Gastroesophageal sphincter (tissue), 4 donors: ENCODE measurements at regions not wholly inside any gene's neighbourhood (a gene's known extent, or its start where the extent isn't known, plus 50 kb on each side); places are given as distances from the start of the nearest gene placed in this dataset.

Experiments
- ATAC-seq: fragments of 150-250 bp; one replicate; pipeline ENCODE4 v1.9.1; 2016; ENCODE audit warnings: mild to moderate bottlenecking, moderate library complexity
- H3K27ac ChIP-seq, 4 donors: fragments of 200-600 bp; sonication (generic) in 3 of 4; 1 replicate in 3 of 4; 2 replicates in 1 of 4; pipeline ENCODE4 v1.5.1; 2016 to 2019
- H3K27me3 ChIP-seq: fragments of 200-600 bp; sonication (generic); one replicate; pipeline ENCODE4 v1.5.1; 2019
- H3K36me3 ChIP-seq, 2 donors: fragments of 200-600 bp; sonication (generic); one replicate each; pipeline ENCODE4 v1.5.1; 2019; ENCODE audit warnings: control low read depth in 1 of 2
- H3K4me1 ChIP-seq, 3 donors: fragments of 200-600 bp; sonication (generic); 1 replicate in 2 of 3; 2 replicates in 1 of 3; pipeline ENCODE4 v1.5.1; 2016 to 2019; ENCODE audit warnings: control low read depth in 2 of 3
- H3K4me3 ChIP-seq, 2 donors: fragments of 200-600 bp; sonication (generic); one replicate each; pipeline ENCODE4 v1.5.1; 2019; ENCODE audit warnings: mild to moderate bottlenecking in 1 of 2, moderate library complexity in 1 of 2
- H3K9me3 ChIP-seq, 3 donors: fragments of 200-600 bp; sonication (generic); one replicate each; pipeline ENCODE4 v1.5.1; 2017 to 2019; ENCODE audit warnings: control low read depth in 2 of 3
- CTCF ChIP-seq, 4 experiments: fragments of 200-600 bp in 2 of 4; fragments of 450-650 bp in 2 of 4; sonication (generic) in 1 of 4; IDR thresholded peaks; one replicate each; pipeline ENCODE4 v1.5.1; 2017 to 2019; ENCODE audit warnings: antibody characterized with exemption in 4 of 4, mild to moderate bottlenecking in 2 of 4, moderate library complexity in 2 of 4
- EP300 ChIP-seq: sonication (generic); formaldehyde crosslinking; IDR thresholded peaks from one replicate; pipeline ENCODE4 v1.6.1; 2017; ENCODE audit warnings: antibody characterized with exemption, mild to moderate bottlenecking
- POLR2A ChIP-seq, 2 donors: fragments of 450-650 bp; IDR thresholded peaks; one replicate each; pipeline ENCODE4 v1.6.1; 2017; ENCODE audit warnings: antibody characterized with exemption in 2 of 2, mild to moderate bottlenecking in 2 of 2, moderate library complexity in 1 of 2
- POLR2AphosphoS5 ChIP-seq: sonication (generic); formaldehyde crosslinking; IDR thresholded peaks from one replicate; pipeline ENCODE4 v1.6.1; 2017; ENCODE audit warnings: antibody characterized with exemption
- WGBS, 2 donors: methylation state at CpG; one replicate each; pipeline ENCODE4 v1.1.5; 2018; ENCODE audit warnings: low coverage in 1 of 2; 5-methylcytosine and 5-hydroxymethylcytosine counted together

- Histone ChIP-seq H3K9me3 (no peaks in the 10 kb centered on the region), H3K4me1 (no peaks in the 10 kb centered on the region), H3K36me3 (no peaks in the 10 kb centered on the region), H3K27ac (no peak overlapping the region), H3K27me3 (no peaks in the 10 kb centered on the region), H3K4me3 (no peak overlapping the region)
- TF ChIP-seq POLR2A (IDR thresholded peaks at IDR 0.05) (no peak), EP300 (no peak), POLR2AphosphoS5 (no peak), CTCF (IDR thresholded peaks at IDR 0.05) (no peak)
- WGBS, 2 donors = 51 to 82% methylated on average over 1 to 2 of the region's 2 CpGs
- no peak for ATAC-seq
Measured at GRCh38 chr21:22277341-22277740, 1279.1 kb downstream of the NCAM2 start.

GRCh38 chr21:22278366-22278765 lies 1280.2 kb downstream of the NCAM2 start:
- no peak for TF ChIP-seq CTCF (IDR thresholded peaks at IDR 0.05)
- TF ChIP-seq EP300 = no peak
- TF ChIP-seq POLR2A (IDR thresholded peaks at IDR 0.05) = no peak
- no peak for TF ChIP-seq POLR2AphosphoS5
- Histone ChIP-seq H3K36me3 (no peaks in the 10 kb centered on the region), H3K27ac (no peak overlapping the region), H3K27me3 (no peaks in the 10 kb centered on the region), H3K9me3 (no peaks in the 10 kb centered on the region), H3K4me3 (no peak overlapping the region), H3K4me1 (no peaks in the 10 kb centered on the region)
- no peak for ATAC-seq
- 76 to 82% methylated on average over 2 of the region's 2 CpGs for WGBS, 2 donors

GRCh38 chr21:22280851-22281250 lies 1282.6 kb downstream of the NCAM2 start:
- H3K27me3 ChIP-seq = no peaks in the 10 kb centered on the region
- H3K4me1 ChIP-seq = no peaks in the 10 kb centered on the region
- H3K9me3 ChIP-seq = no peaks in the 10 kb centered on the region
- no peaks in the 10 kb centered on the region for H3K36me3 ChIP-seq
- no peak for TF ChIP-seq POLR2AphosphoS5
- no peak for TF ChIP-seq CTCF (IDR thresholded peaks at IDR 0.05)
- TF ChIP-seq POLR2A (IDR thresholded peaks at IDR 0.05) = no peak
- no peak for TF ChIP-seq EP300
- H3K27ac ChIP-seq = no peak overlapping the region
- no peak overlapping the region for H3K4me3 ChIP-seq
- WGBS, 2 donors = 44 to 75% methylated on average over 2 of the region's 2 CpGs
- no peak for ATAC-seq

- no peak for ATAC-seq
- H3K4me3 ChIP-seq = no peak overlapping the region
- 60 to 85% methylated on average over 2 of the region's 2 CpGs for WGBS, 2 donors
- no peaks in the 10 kb centered on the region for H3K27me3 ChIP-seq
- no peak for TF ChIP-seq POLR2A (IDR thresholded peaks at IDR 0.05)
- no peak for TF ChIP-seq POLR2AphosphoS5
- no peak for TF ChIP-seq EP300
- TF ChIP-seq CTCF (IDR thresholded peaks at IDR 0.05) = no peak
- H3K4me1 ChIP-seq = no peaks in the 10 kb centered on the region
- no peaks in the 10 kb centered on the region for H3K36me3 ChIP-seq
- no peak overlapping the region for H3K27ac ChIP-seq
- peaks cover 0 to 8% (median 0%) of the 10 kb centered on the region in 3 donors for H3K9me3 ChIP-seq
Measured at GRCh38 chr21:22288885-22289499, 1290.8 kb downstream of the NCAM2 start.

GRCh38 chr21:22292144-22292543 lies 1293.9 kb downstream of the NCAM2 start:
- ATAC-seq = no peak
- no peaks in the 10 kb centered on the region for H3K4me1 ChIP-seq
- TF ChIP-seq EP300 (no peak), POLR2A (IDR thresholded peaks at IDR 0.05) (no peak), CTCF (IDR thresholded peaks at IDR 0.05) (no peak), POLR2AphosphoS5 (no peak)
- peaks cover 0 to 6% (median 0%) of the 10 kb centered on the region in 3 donors for H3K9me3 ChIP-seq
- no peak overlapping the region for H3K27ac ChIP-seq
- 75% methylated on average over 3 of the region's 3 CpGs for WGBS, 2 donors
- no peaks in the 10 kb centered on the region for H3K27me3 ChIP-seq
- no peaks in the 10 kb centered on the region for H3K36me3 ChIP-seq
- no peak overlapping the region for H3K4me3 ChIP-seq
